HG03432 (cell line): ENCODE measurements at regions not wholly inside any gene's neighbourhood (a gene's known extent, or its start where the extent isn't known, plus 50 kb on each side); places are given as distances from the start of the nearest gene placed in this dataset.
"Not testable (repeated sequence)": the region's sequence is repeated elsewhere in the genome, so short reads cannot be mapped to it uniquely, and the experiment has no call there.

Experiments used
- ATAC-seq: cut with Tn5 transposase; IDR thresholded peaks from one replicate; pipeline ENCODE4 v1.9.1; 2021; ENCODE audit warnings: mild to moderate bottlenecking, moderate library complexity; ENCODE audit not compliant: unreplicated experiment

GRCh38 chr12:46982629-46983392 lies 96.6 kb upstream of the PCED1B start:
- no peak for ATAC-seq

- no peak for ATAC-seq
These were observed 96.0 kb upstream of the PCED1B start for GRCh38 chr12:46983393-46983793.

GRCh38 chr12:46983959-46984841 lies 95.2 kb upstream of the PCED1B start:
- ATAC-seq = peak; percentile 84

GRCh38 chr12:46985816-46986215 lies 93.6 kb upstream of the PCED1B start:
- ATAC-seq = no peak

GRCh38 chr12:46988122-46988521 lies 91.3 kb upstream of the PCED1B start:
- ATAC-seq = not testable (repeated sequence)

GRCh38 chr12:46990211-46990610 lies 89.2 kb upstream of the PCED1B start:
- ATAC-seq = no peak

- ATAC-seq = not testable (repeated sequence)
These were observed 87.4 kb upstream of the PCED1B start for GRCh38 chr12:46992051-46992450.

- no peak for ATAC-seq
These were observed 80.5 kb upstream of the PCED1B start for GRCh38 chr12:46998811-46999368.

GRCh38 chr12:47004634-47005033 lies 74.8 kb upstream of the PCED1B start:
- no peak for ATAC-seq

- ATAC-seq = no peak
These were observed 72.4 kb upstream of the PCED1B start for GRCh38 chr12:47007048-47007447.

GRCh38 chr12:47012552-47012951 lies 66.9 kb upstream of the PCED1B start:
- no peak for ATAC-seq

GRCh38 chr12:47014474-47014873 lies 64.9 kb upstream of the PCED1B start:
- ATAC-seq = no peak

- ATAC-seq = no peak
These were observed 64.0 kb upstream of the PCED1B start for GRCh38 chr12:47015381-47015780.

GRCh38 chr12:47017041-47017713 lies 62.2 kb upstream of the PCED1B start:
- ATAC-seq = no peak

GRCh38 chr12:47017901-47018475 lies 61.4 kb upstream of the PCED1B start:
- no peak for ATAC-seq

GRCh38 chr12:47020211-47020821 lies 59.1 kb upstream of the PCED1B start:
- ATAC-seq = no peak

GRCh38 chr12:47021298-47021697 lies 58.1 kb upstream of the PCED1B start:
- no peak for ATAC-seq

GRCh38 chr12:47022296-47022695 lies 57.1 kb upstream of the PCED1B start:
- no peak for ATAC-seq

- ATAC-seq = no peak
These were observed 56.1 kb upstream of the PCED1B start for GRCh38 chr12:47023311-47023710.

- ATAC-seq = no peak
These were observed 55.5 kb upstream of the PCED1B start for GRCh38 chr12:47023953-47024352.
